Ishikawa (cell line): ENCODE measurements at regions not wholly inside any gene's neighbourhood (a gene's known extent, or its start where the extent isn't known, plus 50 kb on each side); places are given as distances from the start of the nearest gene placed in this dataset.

Experiments
- EP300 ChIP-seq: IDR thresholded peaks from 2 replicates; pipeline ENCODE4 v1.6.1; 2012; ENCODE audit warnings: borderline replicate concordance
- FOXM1 ChIP-seq: IDR thresholded peaks from 2 replicates; pipeline ENCODE4 v1.6.1; 2012; ENCODE audit warnings: low read depth, borderline replicate concordance
- MAX ChIP-seq: IDR thresholded peaks from 2 replicates; pipeline ENCODE4 v1.6.1; 2012
- NFIC ChIP-seq: IDR thresholded peaks from 2 replicates; pipeline ENCODE4 v1.6.1; 2012
- RAD21 ChIP-seq: IDR thresholded peaks from 2 replicates; pipeline ENCODE4 v1.6.1; 2012; ENCODE audit warnings: low read depth
- TAF1 ChIP-seq: IDR thresholded peaks from 2 replicates; pipeline ENCODE4 v1.6.1; 2012; ENCODE audit warnings: low read depth, mild to moderate bottlenecking
- TCF12 ChIP-seq: IDR thresholded peaks from 2 replicates; pipeline ENCODE4 v1.6.1; 2012; ENCODE audit warnings: low read depth
- TEAD4 ChIP-seq: IDR thresholded peaks from 2 replicates; pipeline ENCODE4 v1.6.1; 2012
- USF1 ChIP-seq: IDR thresholded peaks from 2 replicates; pipeline ENCODE4 v1.6.1; 2012
- YY1 ChIP-seq: IDR thresholded peaks from 2 replicates; pipeline ENCODE4 v1.6.1; 2012; ENCODE audit warnings: low read depth
- ZBTB7A ChIP-seq: IDR thresholded peaks from 2 replicates; pipeline ENCODE4 v1.6.1; 2012; ENCODE audit warnings: low read depth
- TF ChIP-seq, protein P1 (sequence below): IDR thresholded peaks from 2 replicates; pipeline ENCODE4 v1.6.1; 2012; ENCODE audit warnings: low read depth, mild to moderate bottlenecking

DNA sequence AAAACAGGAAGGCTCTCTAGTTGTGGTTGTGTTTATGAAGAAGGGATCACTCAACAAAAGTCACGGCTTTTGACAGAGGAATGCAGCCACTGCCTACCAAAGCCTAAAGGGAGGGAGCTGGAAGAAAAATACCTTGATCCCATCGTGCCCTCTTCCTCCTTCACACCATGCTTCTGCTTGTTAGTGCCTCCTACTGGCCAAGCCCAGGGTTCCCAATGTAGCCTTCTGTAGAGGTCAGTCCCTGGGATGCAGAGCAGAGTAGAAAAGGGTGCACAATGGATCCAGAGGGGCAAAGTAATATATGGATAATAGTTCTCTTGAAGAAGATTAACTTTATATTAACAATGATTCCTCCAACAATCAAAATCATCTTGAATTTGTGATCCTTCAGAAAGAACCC is 293.5 kb upstream of the FERMT1 start:
- TF ChIP-seq NFIC (no peak), YY1 (no peak), FOXM1 (no peak), RAD21 (no peak), USF1 (no peak), TCF12 (no peak), MAX (no peak), EP300 (no peak), ZBTB7A (no peak), TAF1 (no peak), TEAD4 (no peak)
- TF ChIP-seq, protein P1, sequence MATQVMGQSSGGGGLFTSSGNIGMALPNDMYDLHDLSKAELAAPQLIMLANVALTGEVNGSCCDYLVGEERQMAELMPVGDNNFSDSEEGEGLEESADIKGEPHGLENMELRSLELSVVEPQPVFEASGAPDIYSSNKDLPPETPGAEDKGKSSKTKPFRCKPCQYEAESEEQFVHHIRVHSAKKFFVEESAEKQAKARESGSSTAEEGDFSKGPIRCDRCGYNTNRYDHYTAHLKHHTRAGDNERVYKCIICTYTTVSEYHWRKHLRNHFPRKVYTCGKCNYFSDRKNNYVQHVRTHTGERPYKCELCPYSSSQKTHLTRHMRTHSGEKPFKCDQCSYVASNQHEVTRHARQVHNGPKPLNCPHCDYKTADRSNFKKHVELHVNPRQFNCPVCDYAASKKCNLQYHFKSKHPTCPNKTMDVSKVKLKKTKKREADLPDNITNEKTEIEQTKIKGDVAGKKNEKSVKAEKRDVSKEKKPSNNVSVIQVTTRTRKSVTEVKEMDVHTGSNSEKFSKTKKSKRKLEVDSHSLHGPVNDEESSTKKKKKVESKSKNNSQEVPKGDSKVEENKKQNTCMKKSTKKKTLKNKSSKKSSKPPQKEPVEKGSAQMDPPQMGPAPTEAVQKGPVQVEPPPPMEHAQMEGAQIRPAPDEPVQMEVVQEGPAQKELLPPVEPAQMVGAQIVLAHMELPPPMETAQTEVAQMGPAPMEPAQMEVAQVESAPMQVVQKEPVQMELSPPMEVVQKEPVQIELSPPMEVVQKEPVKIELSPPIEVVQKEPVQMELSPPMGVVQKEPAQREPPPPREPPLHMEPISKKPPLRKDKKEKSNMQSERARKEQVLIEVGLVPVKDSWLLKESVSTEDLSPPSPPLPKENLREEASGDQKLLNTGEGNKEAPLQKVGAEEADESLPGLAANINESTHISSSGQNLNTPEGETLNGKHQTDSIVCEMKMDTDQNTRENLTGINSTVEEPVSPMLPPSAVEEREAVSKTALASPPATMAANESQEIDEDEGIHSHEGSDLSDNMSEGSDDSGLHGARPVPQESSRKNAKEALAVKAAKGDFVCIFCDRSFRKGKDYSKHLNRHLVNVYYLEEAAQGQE = no peak
